ENCODE measurements at regions not wholly inside any gene's neighbourhood (a gene's known extent, or its start where the extent isn't known, plus 50 kb on each side); places are given as distances from the start of the nearest gene placed in this dataset.

DNA sequence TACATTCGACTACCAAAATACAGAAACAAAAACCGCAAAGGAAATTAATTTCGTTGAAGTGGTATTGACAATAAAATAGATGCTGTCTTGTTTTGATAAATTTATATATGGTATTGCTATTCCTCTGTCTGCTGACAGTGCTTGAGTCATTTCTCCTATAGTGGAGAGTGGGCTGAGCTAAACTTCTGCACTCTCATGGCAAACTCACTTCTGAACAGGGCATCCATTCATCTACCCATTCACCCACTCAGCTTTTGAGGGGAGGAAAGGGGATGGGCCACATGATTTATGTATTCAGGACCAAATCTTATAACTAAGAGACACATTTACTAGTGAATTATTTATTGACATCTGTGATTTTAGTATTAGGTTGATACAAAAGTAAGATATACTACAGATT, 137.6 kb upstream of the PLXNA4 start:
- TF ChIP-seq CTCF (IDR thresholded peaks at IDR 0.05) (no peak), EP300 (IDR thresholded peaks at IDR 0.05) (no peak), POLR2A (IDR thresholded peaks at IDR 0.05) (no peak)

Data from upper lobe of left lung (tissue), 4 donors.